ENCODE measurements at regions not wholly inside any gene's neighbourhood (a gene's known extent, or its start where the extent isn't known, plus 50 kb on each side); places are given as distances from the start of the nearest gene placed in this dataset.
"Not testable (repeated sequence)": the region's sequence is repeated elsewhere in the genome, so short reads cannot be mapped to it uniquely, and the experiment has no call there.

DNA sequence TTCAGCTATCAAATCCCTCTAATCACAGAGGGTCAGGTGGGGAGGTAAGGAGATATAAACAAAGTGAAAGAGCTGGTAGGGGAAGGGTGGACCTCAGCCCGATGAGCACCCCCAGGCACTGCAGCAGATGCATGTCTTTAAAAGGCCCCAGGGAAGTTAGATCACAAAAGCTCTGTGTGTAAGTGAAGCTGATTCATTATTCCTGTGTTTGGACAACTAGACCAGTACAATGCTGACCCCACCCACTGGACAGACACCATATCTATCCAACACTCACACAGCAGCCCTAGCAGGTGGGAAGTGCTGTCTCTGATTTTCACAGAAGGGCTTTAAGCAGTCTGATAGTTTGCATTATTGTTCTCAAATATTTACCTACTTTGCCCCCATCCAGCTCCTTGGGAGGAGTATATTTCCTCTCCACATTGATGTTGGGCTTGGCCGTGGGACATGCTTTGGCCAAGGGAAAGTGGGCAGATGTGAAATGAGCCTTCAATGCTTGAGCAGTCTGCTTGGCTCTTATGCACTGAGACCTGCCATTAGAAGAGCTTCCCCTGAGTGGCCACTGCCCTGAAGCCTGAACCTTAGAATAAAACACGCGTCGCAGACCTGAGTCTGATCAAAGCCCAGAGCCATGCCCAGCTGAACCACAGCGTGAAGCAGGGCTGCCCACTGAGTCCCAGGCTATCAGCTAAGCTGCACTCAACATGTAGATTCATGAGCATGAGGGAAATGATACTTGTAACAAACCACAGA lies 111.4 kb downstream of the COPS8 start:
- DNase-seq = peak; percentile 84

GRCh38 chr2:237198164-237198855 lies 112.6 kb downstream of the COPS8 start:
- peak; percentile 80 for DNase-seq

DNA sequence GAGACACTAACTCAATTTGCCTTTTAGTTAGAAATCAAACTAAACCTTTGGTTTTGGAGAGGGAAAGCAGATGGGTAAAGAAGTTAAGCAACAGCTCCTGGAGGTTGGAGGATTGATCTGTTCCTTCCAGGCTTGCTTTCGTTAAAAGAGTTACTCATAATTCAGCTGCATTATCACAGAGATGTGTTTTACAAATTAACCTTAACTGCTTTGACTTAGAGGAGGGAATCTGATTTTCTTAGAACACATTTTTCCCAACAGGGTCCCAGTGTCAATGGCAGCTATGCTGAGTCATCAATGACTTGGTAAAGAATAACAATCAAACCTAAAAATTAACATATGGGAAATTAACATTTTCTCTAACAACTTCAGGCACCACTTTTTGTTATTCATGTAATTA lies 113.4 kb downstream of the COPS8 start:
- peak; percentile 66 for DNase-seq

GRCh38 chr2:237199577-237199976 lies 113.9 kb downstream of the COPS8 start:
- DNase-seq = no peak

DNA sequence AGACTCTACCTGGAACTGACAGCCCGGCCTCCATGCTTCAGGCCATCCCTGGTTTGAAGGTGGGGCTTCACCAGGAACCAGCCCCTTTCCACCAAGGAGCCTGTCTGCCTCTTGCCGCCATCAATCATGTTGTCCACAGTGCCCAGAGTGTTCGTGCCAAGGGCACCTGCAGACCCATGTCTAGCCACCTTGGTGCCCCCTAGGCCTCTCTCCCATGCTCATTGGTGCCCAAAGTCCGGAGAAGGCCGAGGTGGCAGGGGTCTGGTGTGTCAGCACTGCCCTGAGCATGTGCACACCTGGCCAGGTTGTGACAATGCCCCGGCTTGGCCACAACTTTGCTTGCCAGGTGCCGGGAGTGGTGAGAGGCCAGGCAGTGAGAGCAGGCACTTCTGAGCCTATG lies 114.8 kb downstream of the COPS8 start:
- no peak for DNase-seq

DNA sequence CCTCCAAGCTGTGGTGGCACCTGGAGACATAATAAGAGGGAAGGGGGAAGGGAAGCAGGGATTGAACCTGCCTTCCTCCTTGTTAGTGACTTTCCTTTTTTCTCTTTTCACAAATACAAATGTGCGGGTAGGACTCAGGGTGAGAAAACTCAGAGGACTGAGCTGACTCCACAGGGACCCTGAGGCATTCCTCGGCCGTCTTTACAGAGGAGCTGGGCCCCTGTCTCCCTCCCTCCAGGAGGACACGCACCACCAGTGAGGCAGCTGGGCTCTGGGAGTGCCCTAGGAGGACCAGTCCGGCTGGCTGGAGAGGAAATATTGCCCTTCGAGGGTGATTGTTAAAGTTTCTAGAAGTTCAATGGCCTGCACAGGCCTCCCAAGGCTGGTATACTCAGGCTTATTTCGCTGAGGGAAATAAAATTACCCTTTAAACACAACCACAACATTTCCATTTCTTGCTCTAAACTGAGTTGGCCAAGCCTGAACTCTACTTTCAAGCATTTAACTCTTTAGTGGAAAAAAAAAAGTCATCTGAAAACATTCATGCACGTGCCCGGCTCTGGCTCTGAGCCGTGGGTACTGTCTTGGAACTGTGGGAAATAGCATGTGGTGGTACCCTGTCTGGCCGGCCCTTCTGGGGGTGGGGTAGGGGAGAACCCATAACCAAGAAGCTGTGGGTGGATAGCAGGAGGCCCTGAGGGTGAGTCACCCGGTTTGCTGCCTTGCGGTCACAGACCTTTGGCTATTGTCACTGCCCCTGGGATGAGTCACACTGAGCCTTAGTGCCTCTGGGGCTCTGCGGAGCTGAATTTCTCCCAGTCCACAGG lies 116.0 kb downstream of the COPS8 start:
- peak; percentile 84 for DNase-seq

GRCh38 chr2:237202288-237203030 lies 116.8 kb downstream of the COPS8 start:
- no peak for DNase-seq

- DNase-seq = no peak
Observed at GRCh38 chr2:237205043-237205541, 119.4 kb downstream of the COPS8 start.

DNA sequence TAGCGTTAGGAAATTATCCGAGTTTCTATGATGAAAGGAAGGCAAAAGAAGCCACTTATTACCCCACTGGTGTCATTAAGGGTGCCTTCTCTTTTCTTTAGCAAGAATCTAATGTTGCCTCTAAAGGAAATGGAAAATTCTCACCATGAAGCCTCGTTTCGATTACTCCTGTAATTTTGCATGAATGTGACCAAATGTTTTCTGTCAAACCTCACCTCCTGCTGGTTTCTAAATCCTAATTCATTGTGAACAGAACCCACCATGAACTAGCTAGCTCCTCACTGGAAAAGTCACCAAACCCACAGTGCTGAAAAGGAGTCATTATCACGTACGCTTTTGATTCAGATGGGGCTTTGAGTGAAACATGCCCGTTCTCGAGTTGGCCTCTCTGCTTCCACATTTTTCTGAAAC lies 119.9 kb downstream of the COPS8 start:
- DNase-seq = no peak

- DNase-seq = no peak
Observed at GRCh38 chr2:237207646-237208045, 122.0 kb downstream of the COPS8 start.

GRCh38 chr2:237208373-237209260 lies 122.9 kb downstream of the COPS8 start:
- peak; percentile 19 for DNase-seq

DNA sequence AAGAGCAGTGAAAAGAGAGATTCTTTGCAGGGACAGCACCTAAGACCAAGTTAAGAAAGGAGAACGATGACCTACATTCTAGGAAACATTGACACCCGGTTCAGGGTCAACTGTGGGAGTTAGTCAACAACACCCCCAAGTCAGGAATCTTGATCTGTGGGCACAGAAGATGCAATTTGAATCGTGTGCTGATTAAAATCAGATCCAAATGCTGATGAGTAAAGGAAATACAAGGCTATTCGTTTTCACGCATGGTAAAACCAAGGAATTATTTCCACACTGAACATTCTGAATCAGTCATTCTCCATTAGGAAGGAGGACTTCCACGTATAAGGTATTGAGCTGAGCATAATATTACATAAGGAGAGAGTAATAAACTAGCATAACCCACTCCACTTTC lies 124.2 kb downstream of the COPS8 start:
- DNase-seq = no peak

GRCh38 chr2:237210297-237210696 lies 124.6 kb downstream of the COPS8 start:
- DNase-seq = no peak

- DNase-seq = no peak
Observed at GRCh38 chr2:237210763-237211162, 125.1 kb downstream of the COPS8 start.

GRCh38 chr2:237212356-237213279 lies 126.9 kb downstream of the COPS8 start:
- not testable (repeated sequence) for DNase-seq

GRCh38 chr2:237213315-237214022 lies 127.8 kb downstream of the COPS8 start:
- DNase-seq = peak; percentile 87

DNA sequence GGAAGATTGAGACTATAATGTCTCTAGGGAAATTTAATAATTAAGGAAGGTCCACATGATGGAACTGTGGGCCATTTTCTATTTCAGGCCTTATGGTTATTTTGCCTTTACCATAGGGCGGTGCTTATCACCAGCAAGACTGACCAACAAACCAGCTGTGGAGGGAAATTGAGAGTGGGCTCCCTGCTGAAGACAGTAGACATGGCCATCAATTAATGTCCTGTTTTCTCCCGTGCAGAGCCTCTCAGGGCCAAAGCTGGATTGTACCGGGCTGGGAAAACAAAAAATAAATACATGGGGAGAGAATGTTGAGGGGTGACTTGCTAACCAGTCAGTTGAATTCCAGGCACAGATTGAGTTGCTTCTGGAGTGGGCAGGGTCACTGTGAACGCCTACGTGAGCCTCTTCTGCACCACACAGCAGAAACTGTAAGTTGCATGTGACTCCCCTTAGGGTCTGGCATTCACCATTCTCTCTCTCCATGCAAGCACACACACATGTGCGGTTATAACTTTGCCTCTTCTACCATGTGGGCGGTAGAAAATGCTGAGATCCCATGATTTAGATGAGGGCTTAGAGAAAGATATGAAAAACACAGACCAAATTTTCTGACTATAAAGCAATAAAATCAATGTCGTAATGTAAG lies 128.5 kb downstream of the COPS8 start:
- DNase-seq = no peak

- DNase-seq = no peak
Observed at GRCh38 chr2:237214963-237215362, 129.3 kb downstream of the COPS8 start.

GRCh38 chr2:237217995-237218616 lies 132.4 kb downstream of the COPS8 start:
- no peak for DNase-seq

All from HCEC 1CT (cell line).